Neural progenitor cell (in vitro differentiated cells): ENCODE measurements at regions not wholly inside any gene's neighbourhood (a gene's known extent, or its start where the extent isn't known, plus 50 kb on each side); places are given as distances from the start of the nearest gene placed in this dataset.

Source experiments
- CTCF ChIP-seq: fragments of 200-600 bp; sonication (generic); IDR thresholded peaks from 2 replicates; pipeline ENCODE4 v1.5.1; 2017; ENCODE audit warnings: antibody characterized with exemption, mild to moderate bottlenecking
- EZH2 ChIP-seq: fragments of 200-600 bp; sonication (generic); IDR thresholded peaks from 2 replicates; pipeline ENCODE4 v1.6.1; 2017; ENCODE audit warnings: antibody characterized with exemption, mild to moderate bottlenecking, moderate library complexity

- TF ChIP-seq CTCF (no peak), EZH2 (no peak)
Observed at GRCh38 chr21:35506771-35507170, 457.7 kb upstream of the RUNX1 start.
